Thyroid gland (tissue), 4 donors: ENCODE measurements at regions not wholly inside any gene's neighbourhood (a gene's known extent, or its start where the extent isn't known, plus 50 kb on each side); places are given as distances from the start of the nearest gene placed in this dataset.

Experiments used
- DNase-seq, 2 donors: peaks; one replicate each; pipeline ENCODE4 v3.0.0-alpha.2; 2019
- H3K27ac ChIP-seq, 3 donors: fragments of 200-600 bp; sonication (generic); 1 replicate in 2 of 3; 2 replicates in 1 of 3; pipeline ENCODE4 v1.5.1; 2016 to 2019; ENCODE audit warnings: mild to moderate bottlenecking in 1 of 3, moderate library complexity in 1 of 3
- H3K27me3 ChIP-seq: fragments of 200-600 bp; sonication (generic); one replicate; pipeline ENCODE4 v1.5.1; 2019
- H3K36me3 ChIP-seq, 2 donors: fragments of 200-600 bp; sonication (generic); one replicate each; pipeline ENCODE4 v1.5.1; 2016 to 2019
- H3K4me1 ChIP-seq, 2 donors: fragments of 200-600 bp; sonication (generic); one replicate each; pipeline ENCODE4 v1.5.1; 2017 to 2019
- H3K4me3 ChIP-seq, 3 donors: fragments of 200-600 bp; sonication (generic); replicated peaks in 1 of 3; 1 replicate in 2 of 3; 2 replicates in 1 of 3; pipeline ENCODE4 v1.5.1; 2016; ENCODE audit warnings: mild to moderate bottlenecking in 1 of 3
- H3K9me3 ChIP-seq: fragments of 200-600 bp; sonication (generic); one replicate; pipeline ENCODE4 v1.5.1; 2017
- POLR2A ChIP-seq, 2 donors: fragments of 450-650 bp; IDR thresholded peaks; one replicate each; pipeline ENCODE4 v1.6.1; 2017; ENCODE audit warnings: antibody characterized with exemption in 2 of 2, mild to moderate bottlenecking in 2 of 2, moderate library complexity in 1 of 2
- WGBS, 2 donors: methylation state at CpG; one replicate each; pipeline ENCODE4 v1.1.5; 2017; 5-methylcytosine and 5-hydroxymethylcytosine counted together
- intact Hi-C: fragments of 100-400 bp; cut with DNase I; formaldehyde crosslinking; loops from one replicate; pipeline ENCODE4 v1.15.1; 2023
- TF ChIP-seq, protein P1 (sequence below), 6 experiments: fragments of 200-600 bp in 3 of 6; fragments of 450-650 bp in 3 of 6; sonication (generic) in 3 of 6; IDR thresholded peaks; one replicate each; pipeline ENCODE4 v1.5.1; 2016 to 2019; ENCODE audit warnings: antibody characterized with exemption in 6 of 6, mild to moderate bottlenecking in 2 of 6, inconsistent platforms in 1 of 6, moderate library complexity in 1 of 6

DNA sequence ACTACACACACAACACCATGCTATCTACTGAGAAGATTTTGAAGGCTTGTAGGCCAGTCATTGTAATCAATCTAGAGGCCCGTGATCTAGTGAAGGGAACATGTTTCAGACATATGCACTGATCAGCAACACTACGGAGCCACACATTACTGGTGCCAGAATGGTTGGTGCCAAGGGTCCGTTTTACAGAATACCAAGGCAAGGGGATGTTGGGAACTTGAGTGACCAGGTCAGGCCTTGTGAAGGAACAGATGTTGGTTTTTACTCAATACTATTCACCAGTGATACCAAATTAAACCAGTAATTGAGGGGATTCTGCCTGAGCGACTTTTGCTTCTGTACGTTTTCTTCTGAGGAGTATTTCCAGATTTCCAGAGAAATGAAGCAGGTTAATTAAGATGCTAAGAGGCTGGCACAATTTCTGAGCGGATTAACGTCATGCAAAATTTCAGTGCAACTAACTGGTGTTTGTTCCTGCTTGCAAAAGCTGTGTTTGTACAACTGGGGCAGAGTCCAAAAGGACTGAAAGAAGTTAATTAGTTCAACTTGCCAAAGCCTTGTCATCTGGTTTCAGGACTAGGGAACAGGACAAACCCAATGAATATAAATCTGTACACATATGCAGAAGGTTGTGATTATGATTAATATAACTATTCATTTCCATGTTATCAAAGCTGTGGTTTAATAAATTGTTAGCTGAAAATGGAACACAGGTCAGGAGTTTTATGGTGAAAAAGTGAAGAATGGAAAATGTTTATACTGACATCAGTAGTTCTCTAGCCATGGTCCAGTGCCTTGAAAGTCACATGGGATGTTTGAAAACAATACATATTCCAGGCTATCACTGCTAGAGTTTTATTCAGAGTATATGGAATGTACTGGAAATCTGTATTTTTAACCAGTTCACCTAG lies 432.1 kb upstream of the DCC start:
- Histone ChIP-seq H3K36me3 (no peaks in the 10 kb centered on the region), H3K27me3 (no peaks in the 10 kb centered on the region), H3K9me3 (no peaks in the 10 kb centered on the region), H3K27ac (no peak overlapping the region), H3K4me1 (no peaks in the 10 kb centered on the region), H3K4me3 (no peak overlapping the region)
- intact Hi-C loops: no loop called here
- TF ChIP-seq POLR2A (IDR thresholded peaks at IDR 0.05): no peak
- TF ChIP-seq, protein P1, sequence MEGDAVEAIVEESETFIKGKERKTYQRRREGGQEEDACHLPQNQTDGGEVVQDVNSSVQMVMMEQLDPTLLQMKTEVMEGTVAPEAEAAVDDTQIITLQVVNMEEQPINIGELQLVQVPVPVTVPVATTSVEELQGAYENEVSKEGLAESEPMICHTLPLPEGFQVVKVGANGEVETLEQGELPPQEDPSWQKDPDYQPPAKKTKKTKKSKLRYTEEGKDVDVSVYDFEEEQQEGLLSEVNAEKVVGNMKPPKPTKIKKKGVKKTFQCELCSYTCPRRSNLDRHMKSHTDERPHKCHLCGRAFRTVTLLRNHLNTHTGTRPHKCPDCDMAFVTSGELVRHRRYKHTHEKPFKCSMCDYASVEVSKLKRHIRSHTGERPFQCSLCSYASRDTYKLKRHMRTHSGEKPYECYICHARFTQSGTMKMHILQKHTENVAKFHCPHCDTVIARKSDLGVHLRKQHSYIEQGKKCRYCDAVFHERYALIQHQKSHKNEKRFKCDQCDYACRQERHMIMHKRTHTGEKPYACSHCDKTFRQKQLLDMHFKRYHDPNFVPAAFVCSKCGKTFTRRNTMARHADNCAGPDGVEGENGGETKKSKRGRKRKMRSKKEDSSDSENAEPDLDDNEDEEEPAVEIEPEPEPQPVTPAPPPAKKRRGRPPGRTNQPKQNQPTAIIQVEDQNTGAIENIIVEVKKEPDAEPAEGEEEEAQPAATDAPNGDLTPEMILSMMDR (IDR thresholded peaks at IDR 0.05): no peak
- 84 to 91% methylated on average over 7 of the region's 7 CpGs for WGBS, 2 donors
- no peak for DNase-seq

DNA sequence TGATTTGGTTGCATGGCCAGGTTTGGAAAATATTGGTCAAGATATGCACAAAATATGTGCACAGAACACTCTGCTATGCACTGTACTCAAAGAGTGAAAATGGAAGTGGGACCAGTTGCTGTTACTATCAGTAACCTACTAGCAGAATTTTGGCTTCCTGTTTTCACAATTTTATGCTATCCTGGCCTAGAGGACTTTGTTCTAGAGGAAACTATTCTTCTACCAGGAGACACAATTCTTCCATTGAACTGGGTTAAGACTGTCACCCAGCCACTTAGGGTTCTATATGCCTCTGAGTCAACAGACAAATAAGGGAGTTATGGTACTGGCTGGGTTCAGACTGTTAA lies 431.4 kb upstream of the DCC start:
- TF ChIP-seq POLR2A (IDR thresholded peaks at IDR 0.05): no peak
- TF ChIP-seq, protein P1 (IDR thresholded peaks at IDR 0.05): no peak
- no peaks in the 10 kb centered on the region for H3K4me1 ChIP-seq
- H3K27me3 ChIP-seq: no peaks in the 10 kb centered on the region
- no peak for DNase-seq
- no peaks in the 10 kb centered on the region for H3K9me3 ChIP-seq
- intact Hi-C loops: no loop called here
- H3K27ac ChIP-seq: no peak overlapping the region
- H3K36me3 ChIP-seq: no peaks in the 10 kb centered on the region
- H3K4me3 ChIP-seq: no peak overlapping the region

DNA sequence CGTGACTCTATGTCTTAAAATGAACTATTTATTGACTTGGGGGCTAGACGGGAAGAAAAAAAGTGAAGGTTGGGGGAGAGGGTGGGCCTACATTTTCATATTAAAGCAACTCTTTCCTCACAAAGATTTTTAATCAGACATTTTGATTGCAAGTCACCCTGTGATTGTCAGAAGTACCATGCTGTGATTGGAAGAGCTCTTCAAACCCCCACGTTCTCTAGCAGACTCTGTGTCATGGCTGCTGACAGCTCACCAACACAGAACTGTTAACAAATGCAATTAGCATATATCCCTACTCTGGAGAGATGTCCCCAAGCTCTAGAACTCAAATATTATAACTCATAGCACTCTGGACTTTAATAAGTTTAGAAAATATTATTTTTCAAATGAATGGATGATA lies 428.4 kb upstream of the DCC start:
- no peak overlapping the region for H3K4me3 ChIP-seq
- WGBS, 2 donors: 79 to 85% methylated on average over 3 of the region's 3 CpGs
- no peak overlapping the region for H3K27ac ChIP-seq
- H3K9me3 ChIP-seq: no peaks in the 10 kb centered on the region
- no peaks in the 10 kb centered on the region for H3K4me1 ChIP-seq
- intact Hi-C loops: no loop called here
- H3K36me3 ChIP-seq: no peaks in the 10 kb centered on the region
- no peak for DNase-seq
- no peak for TF ChIP-seq POLR2A (IDR thresholded peaks at IDR 0.05)
- TF ChIP-seq, protein P1 (IDR thresholded peaks at IDR 0.05): no peak
- no peaks in the 10 kb centered on the region for H3K27me3 ChIP-seq

DNA sequence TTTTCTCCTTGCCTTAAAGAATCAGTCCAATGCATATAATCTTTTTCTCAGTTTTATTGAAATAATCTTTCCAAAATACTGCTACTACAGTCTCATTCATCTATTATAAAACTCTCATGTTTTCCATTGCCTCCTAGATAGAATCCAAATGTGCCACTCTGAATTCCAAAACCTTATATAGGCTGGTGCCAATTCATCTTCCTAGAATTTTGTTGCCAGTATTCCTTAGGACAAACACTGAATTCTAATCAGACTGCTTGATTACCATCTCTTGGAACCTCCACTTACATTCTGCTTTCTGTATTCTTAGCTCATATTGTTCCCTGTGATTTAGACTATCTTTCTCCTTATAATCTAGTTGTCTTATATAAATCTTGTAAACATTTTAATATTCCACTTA lies 427.6 kb upstream of the DCC start:
- no peaks in the 10 kb centered on the region for H3K27me3 ChIP-seq
- H3K9me3 ChIP-seq: no peaks in the 10 kb centered on the region
- no peak for DNase-seq
- intact Hi-C loops: no loop called here
- H3K4me1 ChIP-seq: no peaks in the 10 kb centered on the region
- no peak overlapping the region for H3K27ac ChIP-seq
- TF ChIP-seq, protein P1 (IDR thresholded peaks at IDR 0.05): no peak
- no peak for TF ChIP-seq POLR2A (IDR thresholded peaks at IDR 0.05)
- H3K4me3 ChIP-seq: no peak overlapping the region
- H3K36me3 ChIP-seq: no peaks in the 10 kb centered on the region

DNA sequence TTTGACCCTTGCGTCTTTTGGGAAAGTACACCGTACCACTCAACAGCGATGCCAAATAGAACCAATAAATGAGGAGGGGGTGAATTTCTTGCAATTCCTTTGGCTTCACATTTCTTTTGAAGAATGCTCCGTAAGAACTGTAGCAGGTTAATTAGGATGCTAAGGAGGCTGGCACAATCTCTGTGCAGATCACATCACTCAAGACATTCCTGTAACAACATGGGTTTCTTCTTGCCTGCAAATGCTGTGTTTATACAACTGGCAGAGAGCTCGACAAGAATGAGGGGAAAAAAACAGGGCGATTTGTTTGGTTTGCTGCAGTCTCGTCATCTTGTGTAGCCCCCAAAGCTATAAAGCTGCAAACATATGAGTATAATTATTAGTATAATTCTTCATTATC lies 424.8 kb upstream of the DCC start:
- no peak overlapping the region for H3K27ac ChIP-seq
- TF ChIP-seq, protein P1 (IDR thresholded peaks at IDR 0.05): no peak
- TF ChIP-seq POLR2A (IDR thresholded peaks at IDR 0.05): no peak
- H3K9me3 ChIP-seq: no peaks in the 10 kb centered on the region
- no peak for DNase-seq
- no peaks in the 10 kb centered on the region for H3K36me3 ChIP-seq
- WGBS, 2 donors: 24 to 34% methylated on average over 7 of the region's 7 CpGs
- no peaks in the 10 kb centered on the region for H3K27me3 ChIP-seq
- H3K4me3 ChIP-seq: no peak overlapping the region
- intact Hi-C loops: no loop called here
- H3K4me1 ChIP-seq: no peaks in the 10 kb centered on the region
